ENCODE measurements at regions not wholly inside any gene's neighbourhood (a gene's known extent, or its start where the extent isn't known, plus 50 kb on each side); places are given as distances from the start of the nearest gene placed in this dataset.
"Not testable (repeated sequence)": the region's sequence is repeated elsewhere in the genome, so short reads cannot be mapped to it uniquely, and the experiment has no call there.

DNA sequence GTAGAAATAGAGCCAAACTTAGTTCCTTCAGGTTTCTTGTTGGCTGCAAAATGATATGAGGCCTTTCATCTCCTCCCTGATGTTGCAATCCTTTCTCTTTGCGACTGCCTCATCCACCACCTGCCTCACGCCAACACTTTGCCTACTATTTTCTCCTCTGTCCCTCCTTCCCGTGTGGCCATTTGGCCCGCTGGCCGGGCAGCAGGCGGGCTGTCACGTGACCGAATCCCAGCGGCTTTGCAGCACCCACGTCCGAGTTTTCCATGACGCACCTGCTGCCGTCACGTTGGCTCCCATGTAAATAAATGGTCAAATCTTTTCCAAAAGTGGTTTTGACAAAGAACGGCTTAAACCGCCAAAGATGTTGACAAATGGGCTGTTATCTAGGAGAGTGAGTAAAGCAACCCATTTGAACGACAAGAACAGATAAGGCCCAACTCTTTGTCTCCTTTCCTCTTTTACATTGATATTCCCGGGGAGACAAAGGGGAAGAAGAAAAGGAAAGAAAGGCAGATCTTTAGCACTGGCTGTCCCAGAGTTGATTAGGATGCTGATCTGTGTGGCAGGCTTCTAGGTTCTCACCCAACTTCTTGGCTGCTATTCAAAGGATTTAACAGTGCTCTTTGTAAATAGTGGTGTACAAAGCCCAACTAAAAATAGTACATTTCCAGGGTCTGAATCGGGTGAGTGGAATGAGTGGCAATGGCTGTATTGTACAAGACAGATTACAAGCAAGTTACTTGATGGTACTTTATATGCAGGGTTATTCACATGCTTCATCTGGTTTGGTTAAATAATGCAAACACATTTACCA is 174.2 kb upstream of the JADE1 start:
- 86% methylated on average over 17 of the region's 19 CpGs for WGBS, 2 experiments (ENCODE audit: insufficient coverage in 2 of 2)
- H3K27ac ChIP-seq (ENCODE audit: low read depth, low read length, severe bottlenecking): peak overlapping the region; percentile 73
- H3K4me1 ChIP-seq (ENCODE audit: control insufficient read depth, insufficient read depth, low read length, poor library complexity, severe bottlenecking): peaks cover 9% of the 10 kb centered on the region
- no peaks in the 10 kb centered on the region for H3K36me3 ChIP-seq (ENCODE audit: control insufficient read depth, insufficient read depth, low read length)
- no peaks in the 10 kb centered on the region for H3K9me3 ChIP-seq (ENCODE audit: control insufficient read depth, low read length)
- H3K4me3 ChIP-seq (ENCODE audit: extremely low read depth, insufficient read depth, low read length, poor library complexity, severe bottlenecking): no peak overlapping the region

DNA sequence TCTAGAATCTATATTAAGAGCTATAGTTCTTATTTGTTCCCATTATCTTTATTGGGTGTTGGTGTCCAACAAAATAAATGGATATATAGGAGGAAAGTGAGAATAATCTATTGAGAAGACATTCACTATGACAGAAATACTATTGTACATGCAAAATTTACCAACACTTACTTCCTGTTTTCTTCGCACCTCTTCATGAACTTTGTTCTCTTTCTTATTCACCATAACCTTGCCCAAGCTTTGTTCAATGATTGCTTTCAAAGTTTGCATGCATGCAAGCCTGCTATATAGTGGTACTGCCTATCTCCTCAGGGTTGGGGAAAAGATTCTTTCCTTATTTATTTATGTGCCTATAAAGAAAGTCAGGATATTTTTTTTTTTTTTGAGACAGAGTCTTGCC is 176.4 kb upstream of the JADE1 start:
- no peak overlapping the region for H3K4me3 ChIP-seq (ENCODE audit: extremely low read depth, insufficient read depth, low read length, poor library complexity, severe bottlenecking)
- H3K36me3 ChIP-seq (ENCODE audit: control insufficient read depth, insufficient read depth, low read length): no peaks in the 10 kb centered on the region
- H3K27ac ChIP-seq (ENCODE audit: low read depth, low read length, severe bottlenecking): no peak overlapping the region
- peaks cover 9% of the 10 kb centered on the region for H3K4me1 ChIP-seq (ENCODE audit: control insufficient read depth, insufficient read depth, low read length, poor library complexity, severe bottlenecking)
- WGBS, 2 experiments (ENCODE audit: insufficient coverage in 2 of 2): 83 to 100% methylated on average over 1 of the region's 1 CpG
- H3K9me3 ChIP-seq (ENCODE audit: control insufficient read depth, low read length): no peaks in the 10 kb centered on the region

DNA sequence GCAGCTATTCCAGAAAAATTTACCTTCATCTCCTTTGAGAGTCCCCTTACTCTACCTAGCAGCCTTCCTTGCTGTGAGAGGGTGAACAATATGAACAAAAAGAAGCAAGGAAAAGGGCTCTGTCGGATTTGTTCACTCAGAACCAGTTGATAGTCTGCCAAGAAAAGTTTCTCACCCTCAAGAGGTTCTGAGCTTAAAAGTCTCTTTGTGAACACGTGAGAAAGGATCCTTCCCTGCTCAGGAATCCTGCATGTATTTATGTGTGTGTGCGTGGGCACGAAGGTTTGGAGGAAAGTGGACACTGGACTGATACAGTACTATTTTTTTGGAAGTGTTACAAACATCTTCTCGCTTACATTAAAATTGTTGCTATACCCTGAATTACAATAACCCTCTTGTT is 178.6 kb upstream of the JADE1 start:
- H3K36me3 ChIP-seq (ENCODE audit: control insufficient read depth, insufficient read depth, low read length): no peaks in the 10 kb centered on the region
- H3K4me1 ChIP-seq (ENCODE audit: control insufficient read depth, insufficient read depth, low read length, poor library complexity, severe bottlenecking): peaks cover 4% of the 10 kb centered on the region
- WGBS, 2 experiments (ENCODE audit: insufficient coverage in 2 of 2): 78 to 96% methylated on average over 2 to 3 of the region's 5 CpGs
- H3K9me3 ChIP-seq (ENCODE audit: control insufficient read depth, low read length): no peaks in the 10 kb centered on the region
- H3K27ac ChIP-seq (ENCODE audit: low read depth, low read length, severe bottlenecking): no peak overlapping the region
- H3K4me3 ChIP-seq (ENCODE audit: extremely low read depth, insufficient read depth, low read length, poor library complexity, severe bottlenecking): no peak overlapping the region

DNA sequence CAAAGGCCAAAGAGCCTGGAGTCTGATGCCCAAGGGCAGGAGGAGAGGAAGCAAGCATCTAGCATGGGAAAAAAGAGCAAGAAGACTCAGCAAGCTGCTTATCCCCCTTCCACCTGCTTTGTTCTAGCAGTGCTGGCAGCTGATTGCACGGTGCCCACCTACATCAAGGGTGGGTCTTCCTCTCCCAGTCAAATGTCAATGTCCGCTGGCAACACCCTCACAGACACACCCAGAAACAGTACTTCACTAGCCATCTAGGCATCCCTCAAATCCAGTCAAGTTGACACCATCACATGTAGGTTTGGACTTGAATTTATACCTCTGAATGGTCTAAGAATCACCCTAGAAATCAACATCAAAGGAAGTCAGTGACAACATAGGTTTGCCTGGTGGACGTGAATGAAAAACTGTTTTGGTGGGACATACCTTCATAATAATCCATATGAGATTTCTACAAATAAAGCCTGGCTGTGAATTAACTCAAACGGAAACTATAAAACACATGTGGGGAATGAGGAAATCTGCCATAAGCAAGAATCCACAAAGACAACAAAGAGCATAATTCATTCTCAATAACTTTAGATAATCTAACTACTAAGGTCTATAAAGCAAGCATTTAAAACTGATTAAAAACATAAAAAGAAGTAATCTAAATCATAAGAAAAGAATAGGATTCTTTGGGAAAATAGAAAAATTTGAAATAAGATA is 185.8 kb upstream of the JADE1 start:
- 94% methylated on average over 2 of the region's 4 CpGs; no CpG with 5 or more reads in 1 of the 2 experiments for WGBS, 2 experiments (ENCODE audit: insufficient coverage in 2 of 2)
- no peak overlapping the region for H3K27ac ChIP-seq (ENCODE audit: low read depth, low read length, severe bottlenecking)

DNA sequence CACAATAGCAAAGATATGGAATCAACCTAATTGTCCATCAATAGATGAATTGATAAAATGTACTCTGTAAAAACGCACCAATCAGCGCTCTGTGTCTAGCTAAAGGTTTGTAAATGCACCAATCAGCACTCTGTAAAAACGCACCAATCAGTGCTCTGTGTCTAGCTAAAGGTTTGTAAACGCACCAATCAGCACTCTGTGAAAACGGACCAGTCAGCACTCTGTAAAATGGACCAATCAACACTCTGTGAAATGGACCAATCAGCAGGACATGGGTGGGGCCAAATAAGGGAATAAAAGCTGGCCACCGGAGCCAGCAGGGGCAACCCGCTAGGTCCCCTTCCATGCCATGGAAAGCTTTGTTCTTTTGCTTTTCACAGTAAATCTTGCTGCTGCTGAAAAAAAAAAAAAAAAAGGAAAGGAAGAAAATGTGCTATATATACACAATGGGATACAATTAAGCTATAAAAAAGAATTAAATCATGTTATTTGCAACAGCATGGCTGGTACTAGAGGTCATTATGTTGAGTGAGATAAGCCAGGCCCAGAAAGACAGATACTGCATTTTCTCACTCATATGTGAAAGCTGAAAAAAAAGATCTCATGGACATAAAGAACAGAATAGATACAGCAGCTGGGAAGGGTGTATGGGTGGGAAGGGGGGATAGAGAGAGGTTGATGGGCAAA is 189.1 kb upstream of the JADE1 start:
- not testable (repeated sequence) for H3K9me3 ChIP-seq (ENCODE audit: control insufficient read depth, low read length); H3K4me1 ChIP-seq (ENCODE audit: control insufficient read depth, insufficient read depth, low read length, poor library complexity, severe bottlenecking); H3K36me3 ChIP-seq (ENCODE audit: control insufficient read depth, insufficient read depth, low read length); H3K27ac ChIP-seq (ENCODE audit: low read depth, low read length, severe bottlenecking); H3K4me3 ChIP-seq (ENCODE audit: extremely low read depth, insufficient read depth, low read length, poor library complexity, severe bottlenecking)
- WGBS, 2 experiments (ENCODE audit: insufficient coverage in 2 of 2): 100% methylated on average over 2 of the region's 7 CpGs; no CpG with 5 or more reads in 1 of the 2 experiments

More for the DNA sequence above, 185.8 kb upstream of the JADE1 start:
- no peaks in the 10 kb centered on the region for H3K36me3 ChIP-seq (ENCODE audit: control insufficient read depth, insufficient read depth, low read length)
- H3K4me1 ChIP-seq (ENCODE audit: control insufficient read depth, insufficient read depth, low read length, poor library complexity, severe bottlenecking): no peaks in the 10 kb centered on the region
- no peak overlapping the region for H3K4me3 ChIP-seq (ENCODE audit: extremely low read depth, insufficient read depth, low read length, poor library complexity, severe bottlenecking)
- no peaks in the 10 kb centered on the region for H3K9me3 ChIP-seq (ENCODE audit: control insufficient read depth, low read length)

DNA sequence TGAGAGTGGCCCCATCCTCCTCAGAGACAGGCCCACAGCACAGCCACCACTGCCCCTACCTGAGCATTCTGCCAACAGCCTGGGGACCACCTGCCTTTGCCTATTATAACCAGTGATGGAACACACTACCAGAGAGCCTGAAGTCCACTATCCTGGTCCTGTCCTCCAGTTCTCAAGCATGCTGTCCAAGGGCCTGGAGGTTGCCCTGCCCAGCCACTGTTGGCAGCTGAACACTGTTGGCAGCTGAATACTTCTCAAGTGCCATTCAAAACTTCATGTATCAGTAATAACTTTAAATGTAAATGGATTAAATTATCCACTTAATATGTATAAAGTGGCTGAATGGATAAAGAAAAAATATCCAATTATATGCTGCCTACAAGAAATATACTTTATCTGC is 194.3 kb upstream of the JADE1 start:
- H3K4me3 ChIP-seq (ENCODE audit: extremely low read depth, insufficient read depth, low read length, poor library complexity, severe bottlenecking): no peak overlapping the region
- no peaks in the 10 kb centered on the region for H3K36me3 ChIP-seq (ENCODE audit: control insufficient read depth, insufficient read depth, low read length)
- H3K9me3 ChIP-seq (ENCODE audit: control insufficient read depth, low read length): no peaks in the 10 kb centered on the region
- H3K4me1 ChIP-seq (ENCODE audit: control insufficient read depth, insufficient read depth, low read length, poor library complexity, severe bottlenecking): peaks cover 4% of the 10 kb centered on the region
- H3K27ac ChIP-seq (ENCODE audit: low read depth, low read length, severe bottlenecking): no peak overlapping the region

DNA sequence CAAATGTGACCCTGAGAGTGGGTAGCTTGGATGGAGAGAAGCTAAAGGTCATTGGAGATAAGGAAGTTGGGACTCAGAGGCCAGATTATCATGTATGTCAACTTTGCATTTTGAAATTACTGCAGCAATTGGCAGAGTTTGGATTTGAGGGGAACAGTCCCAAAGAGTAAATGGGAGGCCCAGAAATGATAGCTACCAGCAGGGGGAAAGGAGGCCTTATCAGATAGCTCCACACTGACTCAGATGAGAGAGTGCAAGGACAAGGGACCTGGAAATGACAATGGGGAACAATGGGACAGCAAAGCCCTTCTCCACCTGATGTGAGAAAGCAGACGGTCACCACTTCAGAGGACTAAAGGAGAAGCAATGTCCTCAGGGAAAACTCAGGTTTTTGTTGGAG is 201.5 kb upstream of the JADE1 start:
- WGBS, 2 experiments (ENCODE audit: insufficient coverage in 2 of 2): 92 to 100% methylated on average over 1 of the region's 1 CpG

DNA sequence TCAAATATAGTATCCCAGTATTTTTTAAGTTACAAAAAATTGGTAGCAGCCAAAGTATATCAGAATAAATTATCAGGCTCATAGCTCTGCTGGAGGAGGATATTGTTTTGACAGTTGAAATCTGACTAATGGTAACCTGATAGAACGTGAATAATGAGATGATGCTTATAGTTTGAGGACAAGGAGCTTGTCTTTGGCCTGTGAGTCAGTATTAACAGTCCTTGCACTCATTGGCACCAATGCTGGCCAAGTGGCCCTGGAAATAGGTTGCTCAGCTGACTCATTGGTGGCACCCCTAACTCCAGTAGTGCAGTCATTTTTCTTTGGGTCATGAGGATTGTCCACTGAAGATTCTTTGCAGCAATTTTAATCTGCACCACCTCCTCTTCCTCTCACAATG is 203.3 kb upstream of the JADE1 start:
- H3K9me3 ChIP-seq (ENCODE audit: control insufficient read depth, low read length): no peaks in the 10 kb centered on the region
- H3K4me1 ChIP-seq (ENCODE audit: control insufficient read depth, insufficient read depth, low read length, poor library complexity, severe bottlenecking): peaks cover 21% of the 10 kb centered on the region
- H3K27ac ChIP-seq (ENCODE audit: low read depth, low read length, severe bottlenecking): no peak overlapping the region
- H3K4me3 ChIP-seq (ENCODE audit: extremely low read depth, insufficient read depth, low read length, poor library complexity, severe bottlenecking): no peak overlapping the region
- H3K36me3 ChIP-seq (ENCODE audit: control insufficient read depth, insufficient read depth, low read length): no peaks in the 10 kb centered on the region
- WGBS, 2 experiments (ENCODE audit: insufficient coverage in 2 of 2): 100% methylated on average over 1 of the region's 1 CpG

More for the DNA sequence above, 201.5 kb upstream of the JADE1 start:
- no peak overlapping the region for H3K4me3 ChIP-seq (ENCODE audit: extremely low read depth, insufficient read depth, low read length, poor library complexity, severe bottlenecking)
- no peaks in the 10 kb centered on the region for H3K36me3 ChIP-seq (ENCODE audit: control insufficient read depth, insufficient read depth, low read length)
- no peaks in the 10 kb centered on the region for H3K9me3 ChIP-seq (ENCODE audit: control insufficient read depth, low read length)
- H3K4me1 ChIP-seq (ENCODE audit: control insufficient read depth, insufficient read depth, low read length, poor library complexity, severe bottlenecking): peaks cover 7% of the 10 kb centered on the region
- no peak overlapping the region for H3K27ac ChIP-seq (ENCODE audit: low read depth, low read length, severe bottlenecking)

DNA sequence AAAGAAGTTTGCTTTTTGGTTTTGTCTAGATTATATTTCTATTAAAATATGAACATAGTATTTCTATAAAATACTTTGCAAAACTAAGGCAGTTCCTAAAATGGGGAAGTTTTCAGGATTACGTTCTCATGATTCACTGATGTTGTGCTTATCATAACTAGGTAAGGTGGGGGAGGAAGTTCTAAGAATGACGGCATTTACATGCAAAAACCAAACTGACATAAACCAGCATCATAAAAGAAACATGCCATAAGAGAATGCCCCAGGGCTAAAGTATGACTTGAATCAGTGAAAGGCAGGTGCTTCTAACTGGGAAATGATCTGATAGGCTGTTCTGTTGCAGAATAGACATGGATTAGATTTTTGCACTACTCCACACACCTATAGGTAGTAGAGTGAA is 204.7 kb upstream of the JADE1 start:
- Histone ChIP-seq H3K9me3 (ENCODE audit: control insufficient read depth, low read length) (no peaks in the 10 kb centered on the region), H3K4me3 (ENCODE audit: extremely low read depth, insufficient read depth, low read length, poor library complexity, severe bottlenecking) (no peak overlapping the region), H3K27ac (ENCODE audit: low read depth, low read length, severe bottlenecking) (no peak overlapping the region), H3K4me1 (ENCODE audit: control insufficient read depth, insufficient read depth, low read length, poor library complexity, severe bottlenecking) (peaks cover 21% of the 10 kb centered on the region), H3K36me3 (ENCODE audit: control insufficient read depth, insufficient read depth, low read length) (no peaks in the 10 kb centered on the region)
- WGBS, 2 experiments (ENCODE audit: insufficient coverage in 2 of 2): no CpG with 5 or more reads among the region's 2 CpGs

DNA sequence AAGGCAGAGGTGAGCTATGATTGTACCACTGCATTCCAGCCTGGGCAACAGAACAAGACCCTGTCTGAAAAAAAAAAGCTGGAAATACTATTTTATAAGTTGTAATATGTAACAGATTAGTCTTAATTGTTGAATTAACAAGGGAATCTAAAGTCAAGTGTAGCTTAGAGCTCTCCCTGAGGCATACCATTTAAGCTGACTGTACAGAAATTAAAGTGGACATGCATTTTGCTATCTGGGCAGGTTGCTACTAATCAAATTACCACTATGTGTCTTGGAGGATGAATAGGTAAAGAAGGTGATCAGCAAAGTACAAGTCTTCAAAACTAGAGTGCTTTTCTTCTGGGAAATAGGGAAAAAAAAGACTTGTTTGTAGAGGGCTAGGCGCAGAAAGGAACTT is 205.3 kb upstream of the JADE1 start:
- peaks cover 21% of the 10 kb centered on the region for H3K4me1 ChIP-seq (ENCODE audit: control insufficient read depth, insufficient read depth, low read length, poor library complexity, severe bottlenecking)
- 86 to 91% methylated on average over 1 of the region's 1 CpG for WGBS, 2 experiments (ENCODE audit: insufficient coverage in 2 of 2)
- no peak overlapping the region for H3K27ac ChIP-seq (ENCODE audit: low read depth, low read length, severe bottlenecking)
- H3K36me3 ChIP-seq (ENCODE audit: control insufficient read depth, insufficient read depth, low read length): no peaks in the 10 kb centered on the region
- no peaks in the 10 kb centered on the region for H3K9me3 ChIP-seq (ENCODE audit: control insufficient read depth, low read length)
- no peak overlapping the region for H3K4me3 ChIP-seq (ENCODE audit: extremely low read depth, insufficient read depth, low read length, poor library complexity, severe bottlenecking)
